22Rv1 (cell line): ENCODE measurements at regions not wholly inside any gene's neighbourhood (a gene's known extent, or its start where the extent isn't known, plus 50 kb on each side); places are given as distances from the start of the nearest gene placed in this dataset.
"Not testable (repeated sequence)": the region's sequence is repeated elsewhere in the genome, so short reads cannot be mapped to it uniquely, and the experiment has no call there.

Experiments used
- CTCF ChIP-seq: fragments of 450-650 bp; IDR thresholded peaks from 2 replicates; pipeline ENCODE4 v1.5.1; 2017; ENCODE audit warnings: mild to moderate bottlenecking
- ZFX ChIP-seq: fragments of 450-650 bp; IDR thresholded peaks from 2 replicates; pipeline ENCODE4 v1.6.1; 2017; ENCODE audit warnings: antibody characterized with exemption, borderline replicate concordance

DNA sequence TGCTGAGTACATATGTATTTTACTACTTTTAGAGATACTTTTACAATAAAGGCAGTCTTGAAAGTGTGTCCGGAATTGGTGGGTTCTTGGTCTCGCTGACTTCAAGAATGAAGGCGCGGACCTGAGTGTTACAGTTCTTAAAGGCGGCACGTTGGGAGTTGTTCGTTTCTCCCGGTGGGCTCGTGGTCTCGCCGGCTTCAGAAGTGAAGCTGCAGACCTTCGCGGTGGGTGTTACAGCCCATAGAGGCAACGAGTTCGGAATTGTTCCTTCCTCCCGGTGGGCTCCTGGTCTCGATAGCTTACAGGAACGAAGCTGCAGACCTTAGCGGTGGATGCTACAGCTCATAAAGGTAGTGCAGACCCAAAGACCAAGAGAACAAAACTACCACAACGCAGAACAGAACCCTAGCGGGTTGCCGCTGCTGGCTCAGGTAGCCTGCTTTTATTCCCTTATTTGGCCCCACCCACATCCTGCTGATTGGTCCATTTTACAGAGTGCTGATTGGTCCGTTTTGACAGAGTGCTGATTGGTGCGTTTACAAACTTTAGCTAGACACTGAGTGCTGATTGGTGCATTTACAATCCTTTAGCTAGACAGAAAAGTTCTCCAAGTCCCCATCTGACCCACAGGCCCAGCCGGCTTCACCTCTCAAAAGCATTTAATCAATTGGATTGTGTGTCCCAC is 79.6 kb upstream of the KMT2C start:
- not testable (repeated sequence) for TF ChIP-seq CTCF, ZFX
